Adipocyte (in vitro differentiated cells): ENCODE measurements at regions not wholly inside any gene's neighbourhood (a gene's known extent, or its start where the extent isn't known, plus 50 kb on each side); places are given as distances from the start of the nearest gene placed in this dataset.

Experiments
- DNase-seq: peaks from one replicate; pipeline ENCODE4 v3.0.0-alpha.2; 2015; ENCODE audit warnings: low read depth
- H3K27me3 ChIP-seq: replicated peaks from 2 replicates; pipeline ENCODE4 v1.7.0; 2013; ENCODE audit warnings: mild to moderate bottlenecking, low read length, moderate library complexity; ENCODE audit not compliant: control insufficient read depth, insufficient read depth
- H3K36me3 ChIP-seq: 2 replicates; pipeline ENCODE4 v1.7.0; 2013; ENCODE audit warnings: low read length, mild to moderate bottlenecking, moderate library complexity; ENCODE audit not compliant: control insufficient read depth, insufficient read depth, severe bottlenecking
- H3K4me1 ChIP-seq: 2 replicates; pipeline ENCODE4 v1.7.0; 2013; ENCODE audit warnings: mild to moderate bottlenecking, low read length, moderate library complexity; ENCODE audit not compliant: control insufficient read depth, insufficient read depth
- H3K4me3 ChIP-seq: 2 replicates; pipeline ENCODE4 v1.7.0; 2013; ENCODE audit warnings: mild to moderate bottlenecking, low read length, moderate library complexity
- H3K9ac ChIP-seq: 2 replicates; pipeline ENCODE4 v1.7.0; 2013; ENCODE audit warnings: mild to moderate bottlenecking, low read length, moderate library complexity
- H3K9me3 ChIP-seq: 2 replicates; pipeline ENCODE4 v1.7.0; 2013; ENCODE audit warnings: mild to moderate bottlenecking, low read length, moderate library complexity; ENCODE audit not compliant: control insufficient read depth

DNA sequence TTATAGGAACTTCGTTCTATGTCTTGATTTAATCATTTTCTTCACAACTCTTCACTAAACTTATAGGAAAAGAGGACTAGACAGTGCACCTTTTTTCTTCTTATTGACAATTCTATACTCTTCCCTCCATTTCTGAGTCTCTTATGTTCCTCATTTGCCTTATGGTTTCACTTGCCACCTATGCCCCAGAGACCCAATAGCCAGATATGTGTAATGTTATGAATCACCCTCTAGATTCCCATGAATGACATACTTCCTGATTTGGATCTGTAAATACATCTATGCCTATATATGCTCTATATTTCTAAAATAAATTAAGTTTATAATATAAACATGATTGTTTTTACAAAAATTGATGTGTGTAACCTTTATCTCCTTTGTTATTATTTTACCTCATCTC, 514.1 kb upstream of the MEF2C start:
- no peak overlapping the region for H3K4me3 ChIP-seq
- peak; percentile 34 for DNase-seq
- no peaks in the 10 kb centered on the region for H3K9me3 ChIP-seq
- no peak overlapping the region for H3K9ac ChIP-seq
- no peaks in the 10 kb centered on the region for H3K27me3 ChIP-seq
- H3K4me1 ChIP-seq: peaks cover 16% of the 10 kb centered on the region
- no peaks in the 10 kb centered on the region for H3K36me3 ChIP-seq

DNA sequence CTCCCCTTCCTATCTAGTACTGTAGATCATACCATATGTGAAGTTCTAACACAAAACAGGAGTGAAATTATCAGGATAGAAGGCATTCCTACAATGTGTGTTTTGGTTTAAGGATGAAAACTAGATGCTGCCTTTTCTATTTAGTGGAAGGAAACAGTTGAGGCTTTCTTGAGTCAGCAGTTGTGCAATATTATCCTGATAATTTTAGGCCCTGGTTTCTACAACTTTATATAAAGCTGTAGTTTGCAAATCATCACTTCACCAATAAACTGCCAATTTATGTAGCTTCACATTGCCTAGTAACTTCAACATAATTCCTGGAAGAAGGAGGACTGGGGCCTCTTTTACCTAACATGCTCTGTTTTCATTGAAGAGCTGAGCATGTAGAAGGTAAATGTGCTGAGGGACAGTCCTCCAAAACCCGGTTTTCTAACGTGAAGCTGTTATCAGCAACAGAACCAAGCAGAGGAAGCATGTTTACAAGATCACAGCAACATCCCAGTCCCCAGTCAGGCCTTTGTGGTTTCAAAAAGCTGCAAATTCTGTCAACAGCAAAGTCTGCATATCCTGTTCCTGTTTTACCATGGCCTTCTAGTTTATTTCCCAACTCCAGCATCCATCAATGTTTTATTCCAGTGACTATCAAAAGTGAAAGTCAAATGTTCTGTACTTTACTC, 513.4 kb upstream of the MEF2C start:
- Histone ChIP-seq H3K9me3 (no peaks in the 10 kb centered on the region), H3K4me1 (peaks cover 16% of the 10 kb centered on the region), H3K36me3 (no peaks in the 10 kb centered on the region), H3K27me3 (no peaks in the 10 kb centered on the region), H3K9ac (no peak overlapping the region), H3K4me3 (no peak overlapping the region)
- peak; percentile 57 for DNase-seq

DNA sequence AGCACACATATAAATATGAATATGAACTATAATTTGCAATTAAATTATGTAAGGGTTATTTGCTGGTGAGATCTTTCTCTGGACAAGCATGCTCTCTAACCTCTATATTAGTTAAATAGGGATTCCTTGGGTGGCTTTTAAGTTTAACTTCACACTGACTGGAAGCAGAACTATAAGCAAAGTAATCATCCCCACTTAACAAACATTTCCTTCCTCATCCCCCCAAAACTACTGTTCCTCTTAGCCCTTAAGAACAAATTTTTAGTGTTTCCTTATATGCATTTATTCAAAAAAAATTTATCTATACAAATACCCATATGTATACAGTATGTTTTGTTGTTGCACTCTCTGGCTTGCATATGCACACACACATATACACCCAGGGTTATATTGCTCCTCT, 512.1 kb upstream of the MEF2C start:
- no peaks in the 10 kb centered on the region for H3K36me3 ChIP-seq
- peaks cover 16% of the 10 kb centered on the region for H3K4me1 ChIP-seq
- H3K4me3 ChIP-seq: no peak overlapping the region
- H3K9ac ChIP-seq: no peak overlapping the region
- DNase-seq: no peak
- no peaks in the 10 kb centered on the region for H3K27me3 ChIP-seq
- H3K9me3 ChIP-seq: no peaks in the 10 kb centered on the region

DNA sequence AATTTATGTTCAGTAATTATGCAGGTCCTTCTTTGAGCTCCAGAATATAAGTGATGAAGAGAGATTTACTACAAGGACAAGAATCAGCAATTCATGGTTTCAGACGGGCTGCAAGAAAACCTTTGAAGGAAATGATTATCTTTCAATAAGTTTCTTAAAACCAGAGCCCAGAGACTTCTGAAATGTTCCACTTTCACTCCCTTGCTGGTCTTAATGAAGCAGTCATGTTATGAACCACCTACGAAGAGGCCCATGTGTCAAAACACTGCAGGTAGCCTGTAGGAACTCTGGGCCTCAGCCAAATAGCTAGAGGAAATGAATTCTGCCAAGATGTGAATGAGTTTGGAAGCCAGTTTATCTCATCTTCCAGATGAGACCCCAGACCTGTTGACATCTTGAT, 505.9 kb upstream of the MEF2C start:
- H3K9me3 ChIP-seq: no peaks in the 10 kb centered on the region
- H3K9ac ChIP-seq: no peak overlapping the region
- no peaks in the 10 kb centered on the region for H3K4me1 ChIP-seq
- no peaks in the 10 kb centered on the region for H3K36me3 ChIP-seq
- H3K4me3 ChIP-seq: no peak overlapping the region
- H3K27me3 ChIP-seq: no peaks in the 10 kb centered on the region
- no peak for DNase-seq

DNA sequence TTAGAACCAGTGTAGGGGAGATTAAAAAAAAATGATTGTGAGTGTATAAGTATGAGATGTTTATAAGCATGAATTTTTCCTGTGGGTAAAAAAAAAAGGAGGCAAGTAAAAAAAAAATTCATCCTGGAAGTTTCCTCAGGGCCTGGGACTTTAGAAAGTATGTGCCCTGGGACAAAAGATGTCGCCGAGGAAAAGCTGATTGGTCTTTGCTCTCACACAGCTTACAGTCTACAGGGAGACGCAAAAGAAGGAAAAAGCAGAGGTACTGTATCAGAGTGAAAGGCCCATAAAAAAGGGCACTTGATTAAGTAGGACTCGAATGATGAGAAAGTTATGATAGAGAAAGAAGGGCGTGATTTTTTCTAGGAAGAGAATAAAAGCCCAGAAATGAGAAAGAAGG, 501.4 kb upstream of the MEF2C start:
- Histone ChIP-seq H3K4me3 (no peak overlapping the region), H3K27me3 (no peaks in the 10 kb centered on the region), H3K36me3 (no peaks in the 10 kb centered on the region), H3K4me1 (no peaks in the 10 kb centered on the region), H3K9ac (no peak overlapping the region), H3K9me3 (no peaks in the 10 kb centered on the region)
- DNase-seq: no peak

DNA sequence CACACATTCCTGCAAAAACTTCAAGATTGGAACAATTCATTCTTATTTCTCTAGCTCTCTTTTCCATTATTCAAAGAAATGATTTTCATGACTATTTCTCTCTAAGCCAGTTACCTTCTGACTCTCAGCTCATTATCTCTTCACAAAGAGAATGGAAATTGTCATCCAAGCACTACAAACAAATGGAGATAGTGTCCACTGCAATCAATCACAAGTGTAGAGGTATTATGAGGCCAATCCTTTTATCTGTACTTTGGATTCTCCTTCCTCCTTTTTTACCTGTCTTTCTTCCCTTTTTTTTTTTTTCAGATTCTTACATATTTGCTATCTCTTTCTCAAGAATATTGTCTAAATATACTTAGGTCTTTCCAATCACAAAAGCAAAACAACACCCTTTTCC, 497.7 kb upstream of the MEF2C start:
- no peak overlapping the region for H3K4me3 ChIP-seq
- peaks cover 8% of the 10 kb centered on the region for H3K4me1 ChIP-seq
- H3K9ac ChIP-seq: no peak overlapping the region
- H3K27me3 ChIP-seq: no peaks in the 10 kb centered on the region
- no peak for DNase-seq
- no peaks in the 10 kb centered on the region for H3K9me3 ChIP-seq
- H3K36me3 ChIP-seq: no peaks in the 10 kb centered on the region

DNA sequence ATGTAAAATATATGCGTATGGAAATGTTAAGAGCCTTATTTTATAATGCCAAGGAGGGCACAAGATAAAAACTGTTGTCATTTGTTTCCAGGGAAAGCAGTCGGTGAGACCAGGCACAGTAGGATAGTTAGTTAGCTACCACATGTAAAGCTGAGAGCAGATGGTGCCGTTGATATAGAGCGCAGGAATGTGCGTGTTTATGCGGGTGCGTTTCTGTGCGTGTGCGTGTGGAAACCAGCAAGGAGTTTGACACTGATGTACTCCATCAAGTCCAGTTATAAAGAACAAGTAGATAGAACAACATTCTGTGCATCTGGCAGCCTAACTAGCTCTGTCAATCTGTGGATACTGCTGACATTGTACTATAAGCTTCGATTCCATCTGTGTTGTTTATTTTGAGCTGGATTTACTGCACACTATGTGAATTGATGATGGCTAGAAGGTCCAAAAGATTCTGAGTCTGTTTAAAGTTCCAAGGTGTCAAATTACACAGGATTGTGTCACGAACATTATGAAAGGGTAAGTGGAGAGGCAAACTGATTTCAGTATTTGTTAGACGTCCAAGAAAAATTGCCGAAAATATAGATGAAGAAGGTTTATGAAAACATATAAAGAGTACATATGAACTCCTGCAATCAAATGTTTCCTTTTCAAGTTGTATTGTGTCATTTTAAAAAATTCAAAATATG, 494.9 kb upstream of the MEF2C start:
- H3K9me3 ChIP-seq: no peaks in the 10 kb centered on the region
- peak; percentile 67 for DNase-seq
- H3K36me3 ChIP-seq: no peaks in the 10 kb centered on the region
- H3K27me3 ChIP-seq: no peaks in the 10 kb centered on the region
- H3K9ac ChIP-seq: no peak overlapping the region
- H3K4me1 ChIP-seq: peaks cover 8% of the 10 kb centered on the region
- peak overlapping the region; percentile 37 for H3K4me3 ChIP-seq

DNA sequence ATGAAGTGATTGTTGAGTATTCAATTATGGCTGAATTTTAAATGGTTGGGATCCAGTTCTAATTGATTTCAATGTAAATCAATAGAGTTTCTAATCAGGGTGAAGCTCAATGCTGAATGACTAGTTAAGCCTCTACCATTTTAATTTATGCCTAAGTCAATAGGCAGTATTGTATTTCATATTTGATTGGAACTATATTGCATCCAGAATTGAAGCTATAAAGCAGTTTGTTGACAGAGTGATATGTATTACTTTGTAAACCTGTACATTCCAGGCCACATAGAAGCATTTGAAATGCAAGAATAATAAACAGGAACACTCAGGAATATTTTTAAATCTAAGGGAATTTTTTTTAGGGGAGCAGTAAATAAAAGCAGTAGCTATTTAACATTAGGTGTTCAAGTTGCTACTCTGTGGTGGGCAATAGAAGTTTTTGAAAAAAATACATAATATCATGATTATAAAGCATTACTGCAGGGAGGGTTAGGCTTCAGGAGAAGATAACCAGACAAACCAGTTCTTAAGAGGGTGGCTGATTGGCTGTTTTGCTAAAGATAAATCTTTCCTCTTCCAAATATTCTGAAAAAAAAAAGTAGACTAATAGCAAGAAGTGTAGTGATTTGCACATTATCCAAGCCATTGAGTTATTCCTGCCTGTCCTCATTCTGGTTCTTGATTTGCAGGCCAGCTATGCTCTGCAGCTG, 492.0 kb upstream of the MEF2C start:
- H3K4me3 ChIP-seq: no peak overlapping the region
- H3K27me3 ChIP-seq: no peaks in the 10 kb centered on the region
- DNase-seq: no peak
- H3K9ac ChIP-seq: no peak overlapping the region
- no peaks in the 10 kb centered on the region for H3K36me3 ChIP-seq
- no peaks in the 10 kb centered on the region for H3K9me3 ChIP-seq
- peaks cover 8% of the 10 kb centered on the region for H3K4me1 ChIP-seq

DNA sequence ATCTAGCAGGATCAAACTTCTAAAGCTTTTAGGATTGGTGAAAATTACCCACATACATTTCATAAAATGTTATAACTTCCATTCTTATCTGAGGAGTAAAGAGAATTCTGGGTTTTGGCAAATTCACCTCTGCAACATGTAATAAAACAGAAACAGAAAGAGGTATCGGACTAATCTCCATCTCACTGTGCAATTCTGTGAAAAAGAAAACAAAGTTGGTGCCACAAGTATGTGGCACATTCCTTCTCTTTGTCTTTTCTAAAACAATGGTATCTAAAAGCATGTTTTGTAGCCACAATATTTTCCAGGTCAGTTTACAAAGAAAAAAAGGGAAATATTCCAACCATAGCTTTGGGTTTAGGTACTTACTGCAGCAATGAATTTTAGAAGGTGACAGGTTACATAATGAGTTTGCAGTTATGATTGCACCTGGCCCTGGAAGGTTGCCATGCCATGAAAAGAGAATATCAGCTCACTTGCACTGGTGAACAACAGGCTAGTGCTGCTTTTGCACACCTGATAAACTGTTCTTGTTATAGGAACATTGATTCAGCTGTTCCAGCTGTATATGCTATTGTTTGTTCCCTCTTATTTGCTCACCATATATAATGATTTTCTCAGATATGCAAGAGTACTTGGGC, 491.3 kb upstream of the MEF2C start:
- H3K27me3 ChIP-seq: no peaks in the 10 kb centered on the region
- no peaks in the 10 kb centered on the region for H3K9me3 ChIP-seq
- H3K4me3 ChIP-seq: no peak overlapping the region
- peak; percentile 23 for DNase-seq
- H3K36me3 ChIP-seq: no peaks in the 10 kb centered on the region
- H3K9ac ChIP-seq: no peak overlapping the region
- peaks cover 8% of the 10 kb centered on the region for H3K4me1 ChIP-seq

DNA sequence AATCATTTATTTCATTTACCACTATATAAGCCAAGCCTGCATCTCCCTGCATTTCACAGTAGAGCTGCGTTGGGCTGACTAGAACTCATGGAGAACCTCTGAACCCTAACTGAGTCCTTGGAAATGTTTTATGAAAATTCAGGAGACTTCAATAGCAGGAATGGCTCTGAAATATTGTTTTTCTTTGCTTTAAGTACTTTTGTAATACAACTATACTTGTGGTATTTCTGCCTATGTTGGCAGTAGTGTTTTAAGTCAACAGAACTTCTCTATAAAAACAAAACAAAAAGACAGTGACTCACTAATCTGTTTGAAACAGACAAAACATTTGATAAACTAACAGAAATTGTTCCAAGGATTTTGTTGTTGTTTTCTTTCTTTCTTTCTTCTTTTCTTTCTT, 489.2 kb upstream of the MEF2C start:
- H3K36me3 ChIP-seq: no peaks in the 10 kb centered on the region
- H3K9ac ChIP-seq: no peak overlapping the region
- H3K4me1 ChIP-seq: no peaks in the 10 kb centered on the region
- H3K9me3 ChIP-seq: no peaks in the 10 kb centered on the region
- no peaks in the 10 kb centered on the region for H3K27me3 ChIP-seq
- H3K4me3 ChIP-seq: no peak overlapping the region
- DNase-seq: peak; percentile 56

DNA sequence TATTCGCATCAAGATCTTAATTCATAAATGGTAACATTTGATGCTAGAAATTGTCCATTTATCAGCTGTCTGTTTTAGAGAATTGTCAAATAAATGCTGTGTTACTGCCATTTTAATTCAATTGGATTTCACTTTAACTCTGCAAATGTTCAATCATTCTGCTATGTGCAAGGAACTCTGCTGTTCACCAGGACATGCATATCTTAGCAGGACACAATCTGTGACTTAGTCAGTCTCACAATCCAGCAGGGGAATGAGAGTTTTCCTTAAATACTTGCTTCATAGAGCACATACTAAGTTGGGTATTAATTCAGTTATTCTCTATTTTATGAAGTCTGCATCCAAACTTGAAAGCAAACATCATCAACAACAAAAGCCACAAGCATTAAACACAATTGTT, 488.7 kb upstream of the MEF2C start:
- Histone ChIP-seq H3K27me3 (no peaks in the 10 kb centered on the region), H3K4me1 (no peaks in the 10 kb centered on the region), H3K9ac (no peak overlapping the region), H3K9me3 (no peaks in the 10 kb centered on the region), H3K36me3 (no peaks in the 10 kb centered on the region), H3K4me3 (no peak overlapping the region)
- no peak for DNase-seq
